HEK293 (cell line): ENCODE measurements at regions not wholly inside any gene's neighbourhood (a gene's known extent, or its start where the extent isn't known, plus 50 kb on each side); places are given as distances from the start of the nearest gene placed in this dataset.

ENCODE experiments used
- CTCF ChIA-PET: fragments of 350-600 bp; formaldehyde crosslinking; extraction: SDS; loops from one replicate; lab custom pipeline; 2021; ENCODE audit warnings: antibody characterized with exemption; lab: Yijun Ruan, JAX
- POLR2A ChIA-PET: fragments of 300-600 bp; formaldehyde crosslinking; extraction: SDS; loops from one replicate; lab custom pipeline; 2020; ENCODE audit warnings: antibody characterized with exemption, inconsistent platforms; lab: Yijun Ruan, JAX
- H3K27ac ChIP-seq: fragments of 200-500 bp; sonication (Bioruptor generic); 2 replicates; pipeline ENCODE4 v1.5.1; 2014; ENCODE audit warnings: low read depth, low read length, control low read depth, inconsistent platforms; ENCODE audit errors: extremely low read depth
- H3K36me3 ChIP-seq, 2 experiments: fragments of 200-500 bp in 1 of 2; sonication (Bioruptor generic) in 1 of 2; 1 replicate in 1 of 2; 2 replicates in 1 of 2; pipeline ENCODE4 v1.5.1; 2014 to 2017; ENCODE audit warnings: inconsistent platforms in 2 of 2, low read length in 2 of 2; ENCODE audit not compliant: control insufficient read depth in 2 of 2, insufficient read depth in 1 of 2
- H3K4me1 ChIP-seq: fragments of 200-500 bp; sonication (Bioruptor generic); 2 replicates; pipeline ENCODE4 v1.5.1; 2014; ENCODE audit warnings: mild to moderate bottlenecking, low read length, inconsistent platforms; ENCODE audit not compliant: control insufficient read depth, insufficient read depth
- H3K4me3 ChIP-seq: 2 replicates; pipeline ENCODE4 v1.5.1; 2011; ENCODE audit warnings: low read depth, mild to moderate bottlenecking, control low read depth, low read length, moderate library complexity
- H3K9me3 ChIP-seq: fragments of 200-500 bp; sonication (Bioruptor generic); 2 replicates; pipeline ENCODE4 v1.5.1; 2014; ENCODE audit warnings: low read depth, low read length, inconsistent platforms; ENCODE audit not compliant: control insufficient read depth, insufficient read depth
- EGR2 ChIP-seq: fragments of 450-650 bp; formaldehyde crosslinking; IDR thresholded peaks from 2 replicates; pipeline ENCODE4 v1.5.1; 2016; ENCODE audit warnings: low read depth, missing biosample characterization, missing genetic modification characterization
- HOXC10 ChIP-seq: sonication (generic); formaldehyde crosslinking; IDR thresholded peaks from 2 replicates; pipeline ENCODE4 v1.8.1; 2023; ENCODE audit warnings: mild to moderate bottlenecking, missing genetic modification reagents
- KLF10 ChIP-seq: fragments of 450-650 bp; IDR thresholded peaks from 2 replicates; pipeline ENCODE4 v1.5.1; 2018; ENCODE audit warnings: missing biosample characterization, mild to moderate bottlenecking, missing genetic modification characterization
- KLF7 ChIP-seq: fragments of 450-650 bp; formaldehyde crosslinking; IDR thresholded peaks from 2 replicates; pipeline ENCODE4 v1.5.1; 2016; ENCODE audit warnings: missing biosample characterization, missing genetic modification characterization, borderline replicate concordance
- MYNN ChIP-seq: fragments of 450-650 bp; formaldehyde crosslinking; IDR thresholded peaks from 2 replicates; pipeline ENCODE4 v1.5.1; 2016; ENCODE audit warnings: missing biosample characterization, missing genetic modification characterization, borderline replicate concordance
- SCRT2 ChIP-seq: fragments of 450-650 bp; formaldehyde crosslinking; IDR thresholded peaks from 2 replicates; pipeline ENCODE4 v1.5.1; 2016; ENCODE audit warnings: missing biosample characterization, missing genetic modification characterization
- YY1 ChIP-seq: fragments of 450-650 bp; formaldehyde crosslinking; IDR thresholded peaks from 2 replicates; pipeline ENCODE4 v1.5.1; 2018; ENCODE audit warnings: missing biosample characterization, missing genetic modification characterization
- ZBTB20 ChIP-seq: fragments of 450-650 bp; formaldehyde crosslinking; IDR thresholded peaks from 2 replicates; pipeline ENCODE4 v1.5.1; 2016; ENCODE audit warnings: missing biosample characterization, missing genetic modification characterization
- ZFP3 ChIP-seq: fragments of 450-650 bp; formaldehyde crosslinking; IDR thresholded peaks from 2 replicates; pipeline ENCODE4 v1.5.1; 2016; ENCODE audit warnings: low read depth, missing biosample characterization, missing genetic modification characterization
- ZNF112 ChIP-seq: fragments of 450-650 bp; formaldehyde crosslinking; IDR thresholded peaks from 2 replicates; pipeline ENCODE4 v1.5.0; 2017; ENCODE audit warnings: missing biosample characterization, missing genetic modification characterization
- ZNF24 ChIP-seq: fragments of 450-650 bp; formaldehyde crosslinking; IDR thresholded peaks from 2 replicates; pipeline ENCODE4 v1.5.1; 2016; ENCODE audit warnings: missing biosample characterization, missing genetic modification characterization
- ZNF354C ChIP-seq: fragments of 450-650 bp; formaldehyde crosslinking; IDR thresholded peaks from 2 replicates; pipeline ENCODE4 v1.5.1; 2016; ENCODE audit warnings: missing biosample characterization, missing genetic modification characterization, low read depth, borderline replicate concordance
- ZNF555 ChIP-seq: fragments of 450-650 bp; formaldehyde crosslinking; conservative IDR thresholded peaks from 2 replicates; pipeline ENCODE4 v1.5.1; 2017; ENCODE audit warnings: missing biosample characterization, mild to moderate bottlenecking, missing genetic modification characterization, inconsistent platforms
- ZNF76 ChIP-seq: fragments of 450-650 bp; formaldehyde crosslinking; IDR thresholded peaks from 2 replicates; pipeline ENCODE4; 2016; ENCODE audit warnings: low read depth, missing biosample characterization, missing genetic modification characterization, borderline replicate concordance
- ZNF792 ChIP-seq: fragments of 450-650 bp; formaldehyde crosslinking; IDR thresholded peaks from 2 replicates; pipeline ENCODE4 v1.5.1; 2016; ENCODE audit warnings: missing biosample characterization, missing genetic modification characterization
- TF ChIP-seq, protein P1 (sequence below): fragments of 450-650 bp; formaldehyde crosslinking; IDR thresholded peaks from 2 replicates; pipeline ENCODE4 v1.5.1; 2016; ENCODE audit warnings: missing biosample characterization, missing genetic modification characterization
- TF ChIP-seq, protein P2 (sequence below): fragments of 450-650 bp; formaldehyde crosslinking; IDR thresholded peaks from 2 replicates; pipeline ENCODE4 v1.5.1; 2016; ENCODE audit warnings: missing biosample characterization, missing genetic modification characterization
- TF ChIP-seq, protein P3 (sequence below): fragments of 450-650 bp; formaldehyde crosslinking; conservative IDR thresholded peaks from 2 replicates; pipeline ENCODE4 v1.5.1; 2016; ENCODE audit warnings: low read depth, missing biosample characterization, missing genetic modification characterization

DNA sequence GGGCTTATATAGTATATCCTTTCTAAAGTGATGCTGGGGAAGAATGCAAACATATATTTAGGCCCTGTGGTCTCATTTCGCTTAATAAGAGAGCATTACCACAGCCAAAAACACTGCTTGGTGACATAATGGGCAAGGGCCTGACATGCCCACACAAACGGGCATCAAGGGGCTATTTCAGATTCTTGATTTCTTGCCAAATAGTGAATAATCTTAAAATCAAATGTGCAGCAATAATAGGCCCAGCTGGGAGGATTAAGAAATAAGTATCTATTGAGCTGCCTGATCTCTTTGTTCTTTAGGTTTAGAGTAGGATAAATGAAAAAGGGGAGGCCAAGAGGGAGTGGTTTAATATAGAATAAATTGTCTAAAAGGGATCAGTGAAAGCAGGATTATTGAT lies 241.0 kb upstream of the GBE1 start (continued):
- TF ChIP-seq SCRT2 (tag by site-specific recombination) (no peak), HOXC10 (no peak), KLF10 (no peak), ZBTB20 (no peak), YY1 (tag by site-specific recombination) (no peak), ZNF24 (tag by site-specific recombination) (no peak), ZNF76 (tag by site-specific recombination) (no peak), KLF7 (tag by site-specific recombination) (no peak)
- TF ChIP-seq, protein P1, sequence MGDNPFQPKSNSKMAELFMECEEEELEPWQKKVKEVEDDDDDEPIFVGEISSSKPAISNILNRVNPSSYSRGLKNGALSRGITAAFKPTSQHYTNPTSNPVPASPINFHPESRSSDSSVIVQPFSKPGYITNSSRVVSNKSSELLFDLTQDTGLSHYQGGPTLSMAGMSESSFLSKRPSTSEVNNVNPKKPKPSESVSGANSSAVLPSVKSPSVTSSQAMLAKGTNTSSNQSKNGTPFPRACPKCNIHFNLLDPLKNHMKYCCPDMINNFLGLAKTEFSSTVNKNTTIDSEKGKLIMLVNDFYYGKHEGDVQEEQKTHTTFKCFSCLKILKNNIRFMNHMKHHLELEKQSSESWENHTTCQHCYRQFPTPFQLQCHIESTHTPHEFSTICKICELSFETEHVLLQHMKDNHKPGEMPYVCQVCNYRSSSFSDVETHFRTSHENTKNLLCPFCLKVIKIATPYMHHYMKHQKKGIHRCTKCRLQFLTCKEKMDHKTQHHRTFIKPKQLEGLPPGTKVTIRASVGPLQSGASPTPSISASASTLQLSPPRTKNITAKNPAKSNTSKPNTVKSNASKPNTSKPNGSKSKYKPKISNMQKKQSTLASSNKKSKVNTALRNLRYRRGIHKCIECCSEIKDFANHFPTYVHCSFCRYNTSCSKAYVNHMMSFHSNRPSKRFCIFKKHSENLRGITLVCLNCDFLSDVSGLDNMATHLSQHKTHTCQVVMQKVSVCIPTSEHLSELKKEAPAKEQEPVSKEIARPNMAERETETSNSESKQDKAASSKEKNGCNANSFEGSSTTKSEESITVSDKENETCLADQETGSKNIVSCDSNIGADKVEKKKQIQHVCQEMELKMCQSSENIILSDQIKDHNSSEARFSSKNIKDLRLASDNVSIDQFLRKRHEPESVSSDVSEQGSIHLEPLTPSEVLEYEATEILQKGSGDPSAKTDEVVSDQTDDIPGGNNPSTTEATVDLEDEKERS (tag by site-specific recombination) = no peak
- TF ChIP-seq, protein P2, sequence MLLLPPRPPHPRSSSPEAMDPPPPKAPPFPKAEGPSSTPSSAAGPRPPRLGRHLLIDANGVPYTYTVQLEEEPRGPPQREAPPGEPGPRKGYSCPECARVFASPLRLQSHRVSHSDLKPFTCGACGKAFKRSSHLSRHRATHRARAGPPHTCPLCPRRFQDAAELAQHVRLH = no peak

DNA sequence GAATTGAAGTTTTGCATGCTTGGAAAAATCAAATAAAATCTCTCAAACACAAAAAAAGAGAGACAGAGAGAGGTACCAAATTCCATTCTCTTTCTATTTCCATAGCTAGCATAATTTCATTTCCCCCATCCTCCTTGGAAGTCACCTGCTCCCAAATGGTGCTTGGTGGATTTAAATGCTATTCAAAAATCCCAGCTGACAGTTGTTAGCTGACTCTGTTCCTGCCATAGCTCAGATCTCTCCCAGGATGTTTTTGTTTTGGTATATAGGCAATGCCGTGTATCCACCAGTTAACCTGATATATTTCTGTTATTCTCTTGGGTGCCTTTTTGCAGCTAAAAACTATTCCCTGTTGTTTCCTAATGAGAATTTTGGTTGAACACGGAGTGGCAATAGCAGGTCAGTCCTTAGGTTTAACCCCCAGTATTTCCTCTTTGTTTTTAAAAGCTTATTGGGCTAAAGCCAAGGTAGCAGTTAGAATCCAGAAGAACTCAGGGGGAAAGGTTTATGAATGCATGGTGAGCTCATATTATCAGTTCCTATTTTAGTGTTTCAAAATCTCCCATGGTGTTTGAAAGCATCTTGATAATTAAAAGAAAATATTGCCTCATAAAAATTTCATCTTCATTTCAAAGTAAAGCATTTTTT lies 240.0 kb upstream of the GBE1 start:
- Histone ChIP-seq H3K9me3 (no peaks in the 10 kb centered on the region), H3K27ac (no peak overlapping the region), H3K36me3 (no peaks in the 10 kb centered on the region), H3K4me1 (no peaks in the 10 kb centered on the region), H3K4me3 (no peak overlapping the region)
- TF ChIP-seq KLF7 (tag by site-specific recombination) = no peak
- TF ChIP-seq ZNF354C (tag by site-specific recombination) = no peak
- no peak for TF ChIP-seq ZNF112 (tag by site-specific recombination)
- no peak for TF ChIP-seq EGR2 (tag by site-specific recombination)
- TF ChIP-seq, protein P3, sequence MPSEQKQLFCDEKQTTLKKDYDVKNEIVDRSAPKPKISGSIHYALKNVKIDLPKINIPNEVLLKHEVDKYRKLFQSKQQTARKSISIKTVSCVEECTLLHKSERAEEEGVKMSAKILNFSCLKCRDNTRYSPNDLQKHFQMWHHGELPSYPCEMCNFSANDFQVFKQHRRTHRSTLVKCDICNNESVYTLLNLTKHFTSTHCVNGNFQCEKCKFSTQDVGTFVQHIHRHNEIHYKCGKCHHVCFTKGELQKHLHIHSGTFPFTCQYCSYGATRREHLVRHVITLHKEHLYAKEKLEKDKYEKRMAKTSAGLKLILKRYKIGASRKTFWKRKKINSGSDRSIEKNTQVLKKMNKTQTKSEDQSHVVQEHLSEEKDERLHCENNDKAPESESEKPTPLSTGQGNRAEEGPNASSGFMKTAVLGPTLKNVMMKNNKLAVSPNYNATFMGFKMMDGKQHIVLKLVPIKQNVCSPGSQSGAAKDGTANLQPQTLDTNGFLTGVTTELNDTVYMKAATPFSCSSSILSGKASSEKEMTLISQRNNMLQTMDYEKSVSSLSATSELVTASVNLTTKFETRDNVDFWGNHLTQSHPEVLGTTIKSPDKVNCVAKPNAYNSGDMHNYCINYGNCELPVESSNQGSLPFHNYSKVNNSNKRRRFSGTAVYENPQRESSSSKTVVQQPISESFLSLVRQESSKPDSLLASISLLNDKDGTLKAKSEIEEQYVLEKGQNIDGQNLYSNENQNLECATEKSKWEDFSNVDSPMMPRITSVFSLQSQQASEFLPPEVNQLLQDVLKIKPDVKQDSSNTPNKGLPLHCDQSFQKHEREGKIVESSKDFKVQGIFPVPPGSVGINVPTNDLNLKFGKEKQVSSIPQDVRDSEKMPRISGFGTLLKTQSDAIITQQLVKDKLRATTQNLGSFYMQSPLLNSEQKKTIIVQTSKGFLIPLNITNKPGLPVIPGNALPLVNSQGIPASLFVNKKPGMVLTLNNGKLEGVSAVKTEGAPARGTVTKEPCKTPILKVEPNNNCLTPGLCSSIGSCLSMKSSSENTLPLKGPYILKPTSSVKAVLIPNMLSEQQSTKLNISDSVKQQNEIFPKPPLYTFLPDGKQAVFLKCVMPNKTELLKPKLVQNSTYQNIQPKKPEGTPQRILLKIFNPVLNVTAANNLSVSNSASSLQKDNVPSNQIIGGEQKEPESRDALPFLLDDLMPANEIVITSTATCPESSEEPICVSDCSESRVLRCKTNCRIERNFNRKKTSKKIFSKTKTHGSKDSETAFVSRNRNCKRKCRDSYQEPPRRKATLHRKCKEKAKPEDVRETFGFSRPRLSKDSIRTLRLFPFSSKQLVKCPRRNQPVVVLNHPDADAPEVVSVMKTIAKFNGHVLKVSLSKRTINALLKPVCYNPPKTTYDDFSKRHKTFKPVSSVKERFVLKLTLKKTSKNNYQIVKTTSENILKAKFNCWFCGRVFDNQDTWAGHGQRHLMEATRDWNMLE (tag by site-specific recombination) = no peak
- no peak for TF ChIP-seq ZNF76 (tag by site-specific recombination)
- ChIA-PET CTCF (no interaction called here), POLR2A (no interaction called here)

DNA sequence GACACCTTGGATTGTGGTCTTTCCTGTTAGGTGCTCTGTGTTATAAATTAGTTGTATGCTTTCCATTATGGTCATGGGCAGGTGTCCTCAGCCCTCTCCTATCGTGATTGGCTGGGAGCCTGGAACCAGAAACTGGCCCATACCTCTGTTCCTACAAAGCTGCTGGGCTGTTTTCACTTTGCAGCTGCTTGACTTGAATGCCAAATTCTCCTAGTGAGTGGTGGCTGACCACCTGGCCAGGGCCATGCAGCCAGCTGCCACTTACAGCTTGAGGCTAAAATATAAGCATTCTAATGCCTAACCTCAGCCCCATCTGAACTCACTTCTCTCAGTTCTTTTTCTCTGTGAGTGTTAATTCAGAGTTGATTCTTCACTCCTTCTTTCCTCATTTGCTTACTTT lies 239.3 kb upstream of the GBE1 start:
- POLR2A ChIA-PET = no interaction called here
- H3K4me1 ChIP-seq = no peaks in the 10 kb centered on the region
- TF ChIP-seq ZNF792 (tag by site-specific recombination) (no peak), ZFP3 (tag by site-specific recombination) (no peak), MYNN (tag by site-specific recombination) (no peak), ZNF555 (tag by site-specific recombination) (no peak)
- H3K4me3 ChIP-seq = no peak overlapping the region
- CTCF ChIA-PET = no interaction called here
- H3K9me3 ChIP-seq = no peaks in the 10 kb centered on the region
- H3K27ac ChIP-seq = no peak overlapping the region
- no peaks in the 10 kb centered on the region for H3K36me3 ChIP-seq
